Mesenchymal stem cell (in vitro differentiated cells and primary cell): ENCODE measurements at regions not wholly inside any gene's neighbourhood (a gene's known extent, or its start where the extent isn't known, plus 50 kb on each side); places are given as distances from the start of the nearest gene placed in this dataset.

Experiments used
- DNase-seq: peaks from one replicate; pipeline ENCODE4 v3.0.0-alpha.2; 2013
- H2AFZ ChIP-seq: one replicate; pipeline ENCODE4 v1.6.1; 2013; ENCODE audit warnings: low read depth, mild to moderate bottlenecking, control low read depth, inconsistent platforms, low read length, moderate library complexity
- H2AK5ac ChIP-seq: 2 replicates; pipeline ENCODE4 v1.6.1; 2013; ENCODE audit warnings: low read length, moderate library complexity, mild to moderate bottlenecking, inconsistent platforms; ENCODE audit not compliant: severe bottlenecking
- H2BK120ac ChIP-seq: one replicate; pipeline ENCODE4 v1.6.1; 2013; ENCODE audit warnings: low read depth, mild to moderate bottlenecking, inconsistent platforms, low read length, moderate library complexity
- H2BK12ac ChIP-seq, 2 experiments: one replicate each; pipeline ENCODE4 v1.6.1; 2013; ENCODE audit warnings: inconsistent platforms in 2 of 2, low read length in 2 of 2, mild to moderate bottlenecking in 2 of 2, moderate library complexity in 2 of 2, control low read depth in 1 of 2
- H2BK15ac ChIP-seq: one replicate; pipeline ENCODE4 v1.6.1; 2013; ENCODE audit warnings: mild to moderate bottlenecking, low read depth, inconsistent platforms; ENCODE audit not compliant: poor library complexity, severe bottlenecking
- H2BK5ac ChIP-seq: 2 replicates; pipeline ENCODE4 v1.6.1; 2013; ENCODE audit warnings: low read depth, mild to moderate bottlenecking, low read length, control low read depth, inconsistent platforms; ENCODE audit not compliant: poor library complexity, severe bottlenecking
- H3K14ac ChIP-seq, 2 experiments: one replicate each; pipeline ENCODE4 v1.6.1; 2013; ENCODE audit warnings: inconsistent platforms in 2 of 2, low read length in 2 of 2, control low read depth in 1 of 2, mild to moderate bottlenecking in 1 of 2, moderate library complexity in 1 of 2
- H3K18ac ChIP-seq, 2 experiments: one replicate each; pipeline ENCODE4 v1.6.1; 2013; ENCODE audit warnings: inconsistent platforms in 2 of 2, low read length in 2 of 2, control low read depth in 1 of 2, low read depth in 1 of 2, mild to moderate bottlenecking in 1 of 2
- H3K23ac ChIP-seq, 2 experiments: one replicate each; pipeline ENCODE4 v1.6.1; 2013; ENCODE audit warnings: inconsistent platforms in 2 of 2, low read length in 2 of 2, mild to moderate bottlenecking in 2 of 2, moderate library complexity in 2 of 2, control low read depth in 1 of 2
- H3K27ac ChIP-seq: 2 replicates; pipeline ENCODE4 v1.5.1; 2013; ENCODE audit warnings: mild to moderate bottlenecking, moderate library complexity, low read length, control low read depth, inconsistent platforms; ENCODE audit not compliant: poor library complexity, severe bottlenecking
- H3K27me3 ChIP-seq, 2 experiments: 2 replicates each; pipeline versions ENCODE4 v1.6.1 to v1.7.0; 2013; ENCODE audit warnings: low read length in 2 of 2, mild to moderate bottlenecking in 2 of 2, moderate library complexity in 2 of 2, control low read depth in 1 of 2, inconsistent platforms in 1 of 2; ENCODE audit not compliant: control insufficient read depth in 1 of 2, insufficient read depth in 1 of 2
- H3K36me3 ChIP-seq, 2 experiments: 2 replicates each; pipeline versions ENCODE4 v1.6.1 to v1.7.0; 2013; ENCODE audit warnings: low read length in 2 of 2, control low read depth in 1 of 2, inconsistent platforms in 1 of 2, low read depth in 1 of 2, mild to moderate bottlenecking in 1 of 2; ENCODE audit not compliant: insufficient read depth in 2 of 2, control insufficient read depth in 1 of 2
- H3K4ac ChIP-seq, 2 experiments: one replicate each; pipeline ENCODE4 v1.6.1; 2013; ENCODE audit warnings: inconsistent platforms in 2 of 2, low read length in 2 of 2, mild to moderate bottlenecking in 2 of 2, moderate library complexity in 2 of 2, control low read depth in 1 of 2, low read depth in 1 of 2
- H3K4me1 ChIP-seq: 2 replicates; pipeline ENCODE4 v1.6.1; 2013; ENCODE audit warnings: low read depth, low read length, control low read depth; ENCODE audit not compliant: control insufficient read depth, insufficient read depth
- H3K4me2 ChIP-seq: 2 replicates; pipeline ENCODE4 v1.6.1; 2013; ENCODE audit warnings: low read length, mild to moderate bottlenecking, inconsistent platforms; ENCODE audit not compliant: poor library complexity, severe bottlenecking
- H3K4me3 ChIP-seq, 2 experiments: 2 replicates each; pipeline versions ENCODE4 v1.5.1 to v1.7.0; 2013; ENCODE audit warnings: low read length in 2 of 2, mild to moderate bottlenecking in 2 of 2, control low read depth in 1 of 2, low read depth in 1 of 2; ENCODE audit not compliant: insufficient read depth in 1 of 2
- H3K79me1 ChIP-seq: replicated peaks from 2 replicates; pipeline ENCODE4 v1.6.1; 2013; ENCODE audit warnings: mild to moderate bottlenecking, control low read depth, low read length, inconsistent platforms; ENCODE audit not compliant: poor library complexity, severe bottlenecking
- H3K9ac ChIP-seq: 2 replicates; pipeline ENCODE4 v1.7.0; 2013; ENCODE audit warnings: mild to moderate bottlenecking, low read length, moderate library complexity
- H3K9me3 ChIP-seq: 2 replicates; pipeline ENCODE4 v1.7.0; 2013; ENCODE audit warnings: mild to moderate bottlenecking, low read length; ENCODE audit not compliant: control insufficient read depth
- H4K8ac ChIP-seq: one replicate; pipeline ENCODE4 v1.6.1; 2013; ENCODE audit warnings: inconsistent platforms, mild to moderate bottlenecking, low read length, moderate library complexity
- H4K91ac ChIP-seq: one replicate; pipeline ENCODE4 v1.6.1; 2013; ENCODE audit warnings: mild to moderate bottlenecking, low read length, inconsistent platforms
- WGBS: methylation state at CpG from one replicate; pipeline ENCODE4 v1.1.7; 2013; ENCODE audit warnings: mixed read lengths; 5-methylcytosine and 5-hydroxymethylcytosine counted together

- Histone ChIP-seq H2BK120ac (no peak overlapping the region), H4K8ac (no peak overlapping the region), H3K27me3 (no peaks in the 10 kb centered on the region)
These were observed 424.8 kb downstream of the KIF20B start for GRCh38 chr10:90126256-90126595.

GRCh38 chr10:90130321-90131086, 429.1 kb downstream of the KIF20B start:
- H4K8ac ChIP-seq: no peak overlapping the region
- no peak overlapping the region for H2BK5ac ChIP-seq
- no peak overlapping the region for H2BK15ac ChIP-seq
- H2AFZ ChIP-seq: no peak overlapping the region
- no peaks in the 10 kb centered on the region for H3K79me1 ChIP-seq
- no peak overlapping the region for H4K91ac ChIP-seq
- H3K4me3 ChIP-seq: no peak overlapping the region
- no peak overlapping the region for H2AK5ac ChIP-seq
- no peak overlapping the region for H3K4ac ChIP-seq
- no peak overlapping the region for H2BK12ac ChIP-seq
- H3K23ac ChIP-seq: no peak overlapping the region
- DNase-seq: no peak
- no peaks in the 10 kb centered on the region for H3K27me3 ChIP-seq
- 91% methylated on average over 2 of the region's 2 CpGs for WGBS
- no peak overlapping the region for H3K9ac ChIP-seq
- H3K27ac ChIP-seq: no peak overlapping the region
- H3K4me2 ChIP-seq: no peak overlapping the region
- peaks cover 32% of the 10 kb centered on the region for H3K9me3 ChIP-seq
- H2BK120ac ChIP-seq: no peak overlapping the region
- no peak overlapping the region for H3K18ac ChIP-seq
- H3K36me3 ChIP-seq: no peaks in the 10 kb centered on the region
- H3K4me1 ChIP-seq: no peaks in the 10 kb centered on the region
- no peak overlapping the region for H3K14ac ChIP-seq

More at GRCh38 chr10:90126256-90126595, 424.8 kb downstream of the KIF20B start:
- H3K9ac ChIP-seq: no peak overlapping the region
- H2AFZ ChIP-seq: no peak overlapping the region
- no peaks in the 10 kb centered on the region for H3K4me1 ChIP-seq
- no peak overlapping the region for H3K4me2 ChIP-seq
- H2BK12ac ChIP-seq: no peak overlapping the region
- no peak overlapping the region for H2BK5ac ChIP-seq
- no peak overlapping the region for H3K23ac ChIP-seq
- no peak overlapping the region for H3K4ac ChIP-seq
- WGBS: 97% methylated on average over 1 of the region's 1 CpG
- H3K18ac ChIP-seq: no peak overlapping the region
- no peak overlapping the region for H3K4me3 ChIP-seq
- no peak overlapping the region for H3K27ac ChIP-seq
- H2BK15ac ChIP-seq: no peak overlapping the region
- H2AK5ac ChIP-seq: no peak overlapping the region
- H3K36me3 ChIP-seq: no peaks in the 10 kb centered on the region
- no peak overlapping the region for H3K14ac ChIP-seq
- H3K9me3 ChIP-seq: peaks cover 16% of the 10 kb centered on the region
- no peaks in the 10 kb centered on the region for H3K79me1 ChIP-seq
- H4K91ac ChIP-seq: no peak overlapping the region
- no peak for DNase-seq

GRCh38 chr10:90133606-90134005, 432.2 kb downstream of the KIF20B start:
- Histone ChIP-seq H3K4me2 (no peak overlapping the region), H3K9ac (no peak overlapping the region), H2BK15ac (no peak overlapping the region), H2BK120ac (no peak overlapping the region), H2AFZ (no peak overlapping the region), H3K27ac (no peak overlapping the region), H3K79me1 (no peaks in the 10 kb centered on the region), H3K27me3 (no peaks in the 10 kb centered on the region), H3K4ac (no peak overlapping the region), H3K4me1 (no peaks in the 10 kb centered on the region), H4K91ac (no peak overlapping the region), H3K23ac (no peak overlapping the region), H2BK5ac (no peak overlapping the region), H2AK5ac (no peak overlapping the region), H4K8ac (no peak overlapping the region), H3K9me3 (peaks cover 61% of the 10 kb centered on the region), H3K14ac (no peak overlapping the region), H3K18ac (no peak overlapping the region), H2BK12ac (no peak overlapping the region), H3K4me3 (no peak overlapping the region), H3K36me3 (no peaks in the 10 kb centered on the region)
- no peak for DNase-seq
- no CpG with 5 or more reads among the region's 2 CpGs for WGBS

- Histone ChIP-seq H2AK5ac (no peak overlapping the region), H3K4me2 (no peak overlapping the region), H4K8ac (no peak overlapping the region), H2AFZ (no peak overlapping the region), H3K4me1 (no peaks in the 10 kb centered on the region), H2BK5ac (no peak overlapping the region), H3K4me3 (no peak overlapping the region), H3K18ac (no peak overlapping the region), H4K91ac (no peak overlapping the region), H3K27ac (no peak overlapping the region), H3K14ac (no peak overlapping the region), H3K79me1 (no peaks in the 10 kb centered on the region), H2BK120ac (no peak overlapping the region), H3K36me3 (no peaks in the 10 kb centered on the region), H2BK15ac (no peak overlapping the region), H3K4ac (no peak overlapping the region), H2BK12ac (no peak overlapping the region), H3K9me3 (peaks cover 65% of the 10 kb centered on the region), H3K9ac (no peak overlapping the region), H3K23ac (no peak overlapping the region), H3K27me3 (no peaks in the 10 kb centered on the region)
- peak; percentile 17 for DNase-seq
- WGBS: 76% methylated on average over 6 of the region's 8 CpGs
These were observed 435.4 kb downstream of the KIF20B start for GRCh38 chr10:90136731-90137316.
